Tibial nerve (tissue), 4 donors: ENCODE measurements at regions not wholly inside any gene's neighbourhood (a gene's known extent, or its start where the extent isn't known, plus 50 kb on each side); places are given as distances from the start of the nearest gene placed in this dataset.

ENCODE experiments used
- CTCF ChIP-seq, 5 experiments: fragments of 200-600 bp in 3 of 5; fragments of 450-650 bp in 2 of 5; sonication (generic) in 3 of 5; IDR thresholded peaks; one replicate each; pipeline ENCODE4 v1.5.1; 2016 to 2019; ENCODE audit warnings: antibody characterized with exemption in 5 of 5, mild to moderate bottlenecking in 3 of 5, moderate library complexity in 2 of 5
- EP300 ChIP-seq, 2 donors: sonication (generic); formaldehyde crosslinking; IDR thresholded peaks; one replicate each; pipeline ENCODE4 v1.6.1; 2017; ENCODE audit warnings: antibody characterized with exemption in 2 of 2, mild to moderate bottlenecking in 1 of 2
- POLR2A ChIP-seq, 2 donors: fragments of 450-650 bp; IDR thresholded peaks; one replicate each; pipeline ENCODE4 v1.6.1; 2017; ENCODE audit warnings: antibody characterized with exemption in 2 of 2, mild to moderate bottlenecking in 2 of 2, moderate library complexity in 2 of 2

GRCh38 chr4:145324161-145324560 is 143.8 kb upstream of the OTUD4 start:
- TF ChIP-seq CTCF (IDR thresholded peaks at IDR 0.05) = no peak
- TF ChIP-seq POLR2A (IDR thresholded peaks at IDR 0.05) = no peak
- TF ChIP-seq EP300 (IDR thresholded peaks at IDR 0.05) = no peak
